ENCODE measurements at regions not wholly inside any gene's neighbourhood (a gene's known extent, or its start where the extent isn't known, plus 50 kb on each side); places are given as distances from the start of the nearest gene placed in this dataset.

DNA sequence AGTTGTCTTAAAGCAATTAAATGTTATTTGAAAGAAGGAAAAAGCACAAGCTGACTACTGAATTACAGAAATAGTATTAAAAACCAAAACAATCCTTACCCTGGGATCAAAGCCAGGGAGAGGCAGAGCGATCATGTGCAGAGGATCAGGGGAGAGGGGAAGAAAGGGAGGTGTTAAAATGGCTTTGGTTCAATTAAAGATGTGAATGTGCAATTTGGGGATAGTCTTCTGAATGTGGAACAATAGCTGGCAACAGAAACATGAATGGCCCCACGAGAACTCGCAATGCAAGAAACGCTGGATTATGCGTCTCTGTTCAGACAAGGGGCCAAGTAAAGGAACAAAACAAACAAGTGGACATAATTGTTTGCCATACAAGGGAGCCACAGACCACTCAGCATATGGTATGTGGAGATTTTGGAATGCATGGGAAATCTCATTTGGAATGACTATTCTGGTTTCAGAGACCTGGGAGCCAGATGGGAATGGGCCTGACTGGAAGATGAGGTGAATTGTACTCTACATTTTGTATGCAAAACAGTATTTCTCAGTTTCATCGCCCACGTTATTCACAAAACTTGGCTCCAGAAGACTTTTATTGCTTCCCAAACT lies 155.4 kb downstream of the SLC4A3 start:
- TF ChIP-seq, protein P1, sequence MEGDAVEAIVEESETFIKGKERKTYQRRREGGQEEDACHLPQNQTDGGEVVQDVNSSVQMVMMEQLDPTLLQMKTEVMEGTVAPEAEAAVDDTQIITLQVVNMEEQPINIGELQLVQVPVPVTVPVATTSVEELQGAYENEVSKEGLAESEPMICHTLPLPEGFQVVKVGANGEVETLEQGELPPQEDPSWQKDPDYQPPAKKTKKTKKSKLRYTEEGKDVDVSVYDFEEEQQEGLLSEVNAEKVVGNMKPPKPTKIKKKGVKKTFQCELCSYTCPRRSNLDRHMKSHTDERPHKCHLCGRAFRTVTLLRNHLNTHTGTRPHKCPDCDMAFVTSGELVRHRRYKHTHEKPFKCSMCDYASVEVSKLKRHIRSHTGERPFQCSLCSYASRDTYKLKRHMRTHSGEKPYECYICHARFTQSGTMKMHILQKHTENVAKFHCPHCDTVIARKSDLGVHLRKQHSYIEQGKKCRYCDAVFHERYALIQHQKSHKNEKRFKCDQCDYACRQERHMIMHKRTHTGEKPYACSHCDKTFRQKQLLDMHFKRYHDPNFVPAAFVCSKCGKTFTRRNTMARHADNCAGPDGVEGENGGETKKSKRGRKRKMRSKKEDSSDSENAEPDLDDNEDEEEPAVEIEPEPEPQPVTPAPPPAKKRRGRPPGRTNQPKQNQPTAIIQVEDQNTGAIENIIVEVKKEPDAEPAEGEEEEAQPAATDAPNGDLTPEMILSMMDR (IDR thresholded peaks at IDR 0.05), result no peak
- TF ChIP-seq POLR2A (IDR thresholded peaks at IDR 0.05), result no peak
